H1 (cell line): ENCODE measurements at regions not wholly inside any gene's neighbourhood (a gene's known extent, or its start where the extent isn't known, plus 50 kb on each side); places are given as distances from the start of the nearest gene placed in this dataset.

Source experiments
- RAD21 ChIP-seq, 2 experiments: IDR thresholded peaks in 1 of 2; conservative IDR thresholded peaks in 1 of 2; 2 replicates each; pipeline ENCODE4 v1.6.1; 2011; ENCODE audit warnings: low read depth in 2 of 2, low read length in 2 of 2, improper control_type of control experiment in 1 of 2, inconsistent platforms in 1 of 2, mild to moderate bottlenecking in 1 of 2, moderate library complexity in 1 of 2
- TF ChIP-seq, protein P1 (sequence below): IDR thresholded peaks from 2 replicates; pipeline ENCODE4 v1.6.1; 2012; ENCODE audit warnings: low read length, inconsistent platforms

GRCh38 chr9:24381205-24381604, 164.5 kb downstream of the IZUMO3 start:
- TF ChIP-seq, protein P1, sequence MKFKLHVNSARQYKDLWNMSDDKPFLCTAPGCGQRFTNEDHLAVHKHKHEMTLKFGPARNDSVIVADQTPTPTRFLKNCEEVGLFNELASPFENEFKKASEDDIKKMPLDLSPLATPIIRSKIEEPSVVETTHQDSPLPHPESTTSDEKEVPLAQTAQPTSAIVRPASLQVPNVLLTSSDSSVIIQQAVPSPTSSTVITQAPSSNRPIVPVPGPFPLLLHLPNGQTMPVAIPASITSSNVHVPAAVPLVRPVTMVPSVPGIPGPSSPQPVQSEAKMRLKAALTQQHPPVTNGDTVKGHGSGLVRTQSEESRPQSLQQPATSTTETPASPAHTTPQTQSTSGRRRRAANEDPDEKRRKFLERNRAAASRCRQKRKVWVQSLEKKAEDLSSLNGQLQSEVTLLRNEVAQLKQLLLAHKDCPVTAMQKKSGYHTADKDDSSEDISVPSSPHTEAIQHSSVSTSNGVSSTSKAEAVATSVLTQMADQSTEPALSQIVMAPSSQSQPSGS, result no peak
- no peak for TF ChIP-seq RAD21 (IDR thresholded peaks at IDR 0.05 in 1 of 2, conservative IDR thresholded peaks at IDR 0.05 in 1 of 2; ENCODE audit: low read depth in 2 of 2, low read length in 2 of 2)
